GM23248 (cell line): ENCODE measurements at regions not wholly inside any gene's neighbourhood (a gene's known extent, or its start where the extent isn't known, plus 50 kb on each side); places are given as distances from the start of the nearest gene placed in this dataset.

Source experiments
- EZH2 ChIP-seq: fragments of 200-600 bp; sonication (generic); IDR thresholded peaks from 2 replicates; pipeline ENCODE4 v1.6.1; 2018; ENCODE audit warnings: antibody characterized with exemption, mild to moderate bottlenecking; ENCODE audit not compliant: insufficient read depth, poor library complexity, severe bottlenecking
- EZH2phosphoT487 ChIP-seq: fragments of 200-600 bp; sonication (generic); IDR thresholded peaks from 2 replicates; pipeline ENCODE4 v1.6.1; 2018; ENCODE audit warnings: antibody characterized with exemption, moderate library complexity, mild to moderate bottlenecking, low read depth; ENCODE audit not compliant: insufficient read depth

- TF ChIP-seq EZH2 (no peak), EZH2phosphoT487 (no peak)
These were observed 225.9 kb downstream of the OLFM4 start for GRCh38 chr13:53254500-53254899.
